GM12878 (cell line): ENCODE measurements at regions not wholly inside any gene's neighbourhood (a gene's known extent, or its start where the extent isn't known, plus 50 kb on each side); places are given as distances from the start of the nearest gene placed in this dataset.

ENCODE experiments used
- BMI1 ChIP-seq: fragments of 450-650 bp; IDR thresholded peaks from 2 replicates; pipeline ENCODE4 v1.6.1; 2016; ENCODE audit warnings: mild to moderate bottlenecking, moderate library complexity, borderline replicate concordance
- CEBPB ChIP-seq, 2 experiments: fragments of 150-350 bp in 1 of 2; IDR thresholded peaks; 2 replicates each; pipeline ENCODE4 v1.6.1; 2012 to 2014; ENCODE audit warnings: low read depth in 2 of 2, low read length in 2 of 2, borderline replicate concordance in 1 of 2, inconsistent platforms in 1 of 2
- CHD2 ChIP-seq: IDR thresholded peaks from 2 replicates; pipeline ENCODE4 v1.6.1; 2011; ENCODE audit warnings: low read depth, low read length, improper control_type of control experiment, borderline replicate concordance
- CTCF ChIP-seq, 3 experiments: IDR thresholded peaks in 2 of 3; conservative IDR thresholded peaks in 1 of 3; 2 replicates each; pipeline ENCODE4 v1.5.1; 2011; ENCODE audit warnings: low read depth in 3 of 3, low read length in 3 of 3, mild to moderate bottlenecking in 3 of 3, control low read depth in 2 of 3, moderate library complexity in 2 of 3, inconsistent platforms in 1 of 3, mixed read lengths in 1 of 3; ENCODE audit not compliant: control insufficient read depth in 2 of 3, insufficient read depth in 1 of 3; ENCODE audit errors: extremely low read depth in 1 of 3
- E2F8 ChIP-seq: fragments of 450-650 bp; IDR thresholded peaks from 2 replicates; pipeline ENCODE4 v1.6.1; 2018; ENCODE audit warnings: mild to moderate bottlenecking, low read depth, moderate library complexity; ENCODE audit not compliant: partially characterized antibody
- E4F1 ChIP-seq: fragments of 450-650 bp; IDR thresholded peaks from 2 replicates; pipeline ENCODE4 v1.6.1; 2018; ENCODE audit warnings: borderline replicate concordance, mild to moderate bottlenecking; ENCODE audit not compliant: partially characterized antibody
- EED ChIP-seq: sonication (generic); IDR thresholded peaks from 2 replicates; pipeline ENCODE4 v1.6.1; 2016; ENCODE audit warnings: antibody characterized with exemption, low read depth
- FOXK2 ChIP-seq: fragments of 450-650 bp; IDR thresholded peaks from 2 replicates; pipeline ENCODE4 v1.6.1; 2017; ENCODE audit warnings: mild to moderate bottlenecking, moderate library complexity
- NBN ChIP-seq: fragments of 450-650 bp; IDR thresholded peaks from 2 replicates; pipeline ENCODE4 v1.6.1; 2016
- NFXL1 ChIP-seq: fragments of 450-650 bp; IDR thresholded peaks from 2 replicates; pipeline ENCODE4 v1.6.1; 2017; ENCODE audit warnings: antibody characterized with exemption, mild to moderate bottlenecking, borderline replicate concordance
- RFX5 ChIP-seq: IDR thresholded peaks from 2 replicates; pipeline ENCODE4 v1.6.1; 2011; ENCODE audit warnings: low read depth, low read length, improper control_type of control experiment
- YY1 ChIP-seq: IDR thresholded peaks from 2 replicates; pipeline ENCODE4 v1.6.1; 2011; ENCODE audit warnings: low read depth, mild to moderate bottlenecking, low read length
- TF ChIP-seq, protein P1 (sequence below): fragments of 450-650 bp; formaldehyde crosslinking; IDR thresholded peaks from 2 replicates; pipeline ENCODE4 v1.4.0; 2020; ENCODE audit warnings: mild to moderate bottlenecking, moderate library complexity

- TF ChIP-seq CTCF (IDR thresholded peaks at IDR 0.05 in 2 of 3, conservative IDR thresholded peaks at IDR 0.05 in 1 of 3; ENCODE audit: control insufficient read depth in 2 of 3, extremely low read depth in 1 of 3, insufficient read depth in 1 of 3, low read depth in 3 of 3, low read length in 3 of 3), result no peak
- TF ChIP-seq EED, result no peak
- no peak for TF ChIP-seq RFX5
- no peak for TF ChIP-seq CHD2
- TF ChIP-seq E2F8, result no peak
- no peak for TF ChIP-seq NBN
- no peak for TF ChIP-seq BMI1
- TF ChIP-seq FOXK2, result no peak
- TF ChIP-seq, protein P1, sequence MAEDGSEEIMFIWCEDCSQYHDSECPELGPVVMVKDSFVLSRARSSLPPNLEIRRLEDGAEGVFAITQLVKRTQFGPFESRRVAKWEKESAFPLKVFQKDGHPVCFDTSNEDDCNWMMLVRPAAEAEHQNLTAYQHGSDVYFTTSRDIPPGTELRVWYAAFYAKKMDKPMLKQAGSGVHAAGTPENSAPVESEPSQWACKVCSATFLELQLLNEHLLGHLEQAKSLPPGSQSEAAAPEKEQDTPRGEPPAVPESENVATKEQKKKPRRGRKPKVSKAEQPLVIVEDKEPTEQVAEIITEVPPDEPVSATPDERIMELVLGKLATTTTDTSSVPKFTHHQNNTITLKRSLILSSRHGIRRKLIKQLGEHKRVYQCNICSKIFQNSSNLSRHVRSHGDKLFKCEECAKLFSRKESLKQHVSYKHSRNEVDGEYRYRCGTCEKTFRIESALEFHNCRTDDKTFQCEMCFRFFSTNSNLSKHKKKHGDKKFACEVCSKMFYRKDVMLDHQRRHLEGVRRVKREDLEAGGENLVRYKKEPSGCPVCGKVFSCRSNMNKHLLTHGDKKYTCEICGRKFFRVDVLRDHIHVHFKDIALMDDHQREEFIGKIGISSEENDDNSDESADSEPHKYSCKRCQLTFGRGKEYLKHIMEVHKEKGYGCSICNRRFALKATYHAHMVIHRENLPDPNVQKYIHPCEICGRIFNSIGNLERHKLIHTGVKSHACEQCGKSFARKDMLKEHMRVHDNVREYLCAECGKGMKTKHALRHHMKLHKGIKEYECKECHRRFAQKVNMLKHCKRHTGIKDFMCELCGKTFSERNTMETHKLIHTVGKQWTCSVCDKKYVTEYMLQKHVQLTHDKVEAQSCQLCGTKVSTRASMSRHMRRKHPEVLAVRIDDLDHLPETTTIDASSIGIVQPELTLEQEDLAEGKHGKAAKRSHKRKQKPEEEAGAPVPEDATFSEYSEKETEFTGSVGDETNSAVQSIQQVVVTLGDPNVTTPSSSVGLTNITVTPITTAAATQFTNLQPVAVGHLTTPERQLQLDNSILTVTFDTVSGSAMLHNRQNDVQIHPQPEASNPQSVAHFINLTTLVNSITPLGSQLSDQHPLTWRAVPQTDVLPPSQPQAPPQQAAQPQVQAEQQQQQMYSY (CRISPR knock-in tag), result no peak
- no peak for TF ChIP-seq CEBPB (IDR thresholded peaks at IDR 0.05; ENCODE audit: borderline replicate concordance in 1 of 2, low read depth in 2 of 2, low read length in 2 of 2)
- TF ChIP-seq E4F1, result no peak
- no peak for TF ChIP-seq YY1
- TF ChIP-seq NFXL1, result 0 out of 2 replicates have a peak, but pooled peaks have one; percentile 77
Measured at GRCh38 chr20:53731595-53731994, 138.0 kb upstream of the ZNF217 start.
